NB4 (cell line): ENCODE measurements at regions not wholly inside any gene's neighbourhood (a gene's known extent, or its start where the extent isn't known, plus 50 kb on each side); places are given as distances from the start of the nearest gene placed in this dataset.

Source experiments
- CTCF ChIP-seq: IDR thresholded peaks from one replicate; pipeline ENCODE4 v1.5.1; 2012; ENCODE audit warnings: low read depth, low read length
- MAX ChIP-seq: IDR thresholded peaks from 2 replicates; pipeline ENCODE4 v1.6.1; 2011; ENCODE audit warnings: low read depth, low read length
- MYC ChIP-seq: IDR thresholded peaks from 2 replicates; pipeline ENCODE4 v1.6.1; 2011; ENCODE audit warnings: low read depth, low read length
- POLR2A ChIP-seq: IDR thresholded peaks from 2 replicates; pipeline ENCODE4 v1.6.1; 2011; ENCODE audit warnings: mild to moderate bottlenecking; ENCODE audit not compliant: insufficient read length; ENCODE audit errors: extremely low read depth

GRCh38 chr9:28332648-28333047 lies 759.4 kb upstream of the C9orf72 start:
- TF ChIP-seq CTCF (no peak), POLR2A (no peak), MAX (no peak), MYC (no peak)
